NK-92 treated with Interleukin-12 subunit alpha and Interleukin-12 subunit beta, amount 100 ng/mL, for 24 hours (cell line): ENCODE measurements at regions not wholly inside any gene's neighbourhood (a gene's known extent, or its start where the extent isn't known, plus 50 kb on each side); places are given as distances from the start of the nearest gene placed in this dataset.

Experiments
- DNase-seq: peaks from one replicate; lab custom pipeline; 2025; lab: John Stamatoyannopoulos, UW

- DNase-seq = no peak
Measured at GRCh38 chr19:32251634-32252332, 93.6 kb upstream of the ZNF507 start.

GRCh38 chr19:32252333-32252669, 93.1 kb upstream of the ZNF507 start:
- no peak for DNase-seq

GRCh38 chr19:32253683-32254508, 91.5 kb upstream of the ZNF507 start:
- DNase-seq = no peak

- DNase-seq = no peak
Measured at GRCh38 chr19:32254509-32254890, 90.9 kb upstream of the ZNF507 start.

GRCh38 chr19:32255536-32256295, 89.7 kb upstream of the ZNF507 start:
- DNase-seq = no peak

- no peak for DNase-seq
Measured at GRCh38 chr19:32256341-32256975, 89.0 kb upstream of the ZNF507 start.

GRCh38 chr19:32257326-32258073, 87.9 kb upstream of the ZNF507 start:
- DNase-seq = no peak

- no peak for DNase-seq
Measured at GRCh38 chr19:32258167-32258566, 87.2 kb upstream of the ZNF507 start.

- DNase-seq = no peak
Measured at GRCh38 chr19:32264568-32264967, 80.8 kb upstream of the ZNF507 start.

GRCh38 chr19:32265995-32266394, 79.4 kb upstream of the ZNF507 start:
- DNase-seq = no peak

- DNase-seq = no peak
Measured at GRCh38 chr19:32266460-32266859, 79.0 kb upstream of the ZNF507 start.

GRCh38 chr19:32268381-32268780, 77.0 kb upstream of the ZNF507 start:
- no peak for DNase-seq

GRCh38 chr19:32269831-32270230, 75.6 kb upstream of the ZNF507 start:
- DNase-seq = no peak

- DNase-seq = no peak
Measured at GRCh38 chr19:32273483-32273882, 71.9 kb upstream of the ZNF507 start.

- no peak for DNase-seq
Measured at GRCh38 chr19:32287086-32287485, 58.3 kb upstream of the ZNF507 start.

- DNase-seq = no peak
Measured at GRCh38 chr19:32287811-32288227, 57.6 kb upstream of the ZNF507 start.

GRCh38 chr19:32289566-32290210, 55.7 kb upstream of the ZNF507 start:
- DNase-seq = no peak

GRCh38 chr19:32291876-32292275, 53.5 kb upstream of the ZNF507 start:
- no peak for DNase-seq

GRCh38 chr19:32294871-32295438, 50.5 kb upstream of the ZNF507 start:
- DNase-seq = no peak
